ENCODE measurements at regions not wholly inside any gene's neighbourhood (a gene's known extent, or its start where the extent isn't known, plus 50 kb on each side); places are given as distances from the start of the nearest gene placed in this dataset.

- TF ChIP-seq CTCF (conservative IDR thresholded peaks at IDR 0.05; ENCODE audit: low read depth in 2 of 2) (no peak), NANOG (IDR thresholded peaks at IDR 0.05; ENCODE audit: borderline replicate concordance) (no peak), EZH2 (IDR thresholded peaks at IDR 0.05; ENCODE audit: low read depth, unreplicated experiment) (no peak), POLR2AphosphoS5 (IDR thresholded peaks at IDR 0.05; ENCODE audit: low read depth) (no peak), CREB1 (CRISPR knock-in tag; IDR thresholded peaks at IDR 0.05; ENCODE audit: low read depth) (no peak), REST (IDR thresholded peaks at IDR 0.05; ENCODE audit: unreplicated experiment) (no peak)
These were observed 405.4 kb downstream of the MDFIC start for GRCh38 chr7:115327326-115327725.
